GM18873 (cell line): ENCODE measurements at regions not wholly inside any gene's neighbourhood (a gene's known extent, or its start where the extent isn't known, plus 50 kb on each side); places are given as distances from the start of the nearest gene placed in this dataset.
"Not testable (repeated sequence)": the region's sequence is repeated elsewhere in the genome, so short reads cannot be mapped to it uniquely, and the experiment has no call there.

ENCODE experiments used
- ATAC-seq: cut with Tn5 transposase; IDR thresholded peaks from one replicate; pipeline ENCODE4 v1.9.1; 2021; ENCODE audit warnings: mild to moderate bottlenecking, moderate library complexity, moderate number of reproducible peaks; ENCODE audit not compliant: unreplicated experiment, low FRiP score

DNA sequence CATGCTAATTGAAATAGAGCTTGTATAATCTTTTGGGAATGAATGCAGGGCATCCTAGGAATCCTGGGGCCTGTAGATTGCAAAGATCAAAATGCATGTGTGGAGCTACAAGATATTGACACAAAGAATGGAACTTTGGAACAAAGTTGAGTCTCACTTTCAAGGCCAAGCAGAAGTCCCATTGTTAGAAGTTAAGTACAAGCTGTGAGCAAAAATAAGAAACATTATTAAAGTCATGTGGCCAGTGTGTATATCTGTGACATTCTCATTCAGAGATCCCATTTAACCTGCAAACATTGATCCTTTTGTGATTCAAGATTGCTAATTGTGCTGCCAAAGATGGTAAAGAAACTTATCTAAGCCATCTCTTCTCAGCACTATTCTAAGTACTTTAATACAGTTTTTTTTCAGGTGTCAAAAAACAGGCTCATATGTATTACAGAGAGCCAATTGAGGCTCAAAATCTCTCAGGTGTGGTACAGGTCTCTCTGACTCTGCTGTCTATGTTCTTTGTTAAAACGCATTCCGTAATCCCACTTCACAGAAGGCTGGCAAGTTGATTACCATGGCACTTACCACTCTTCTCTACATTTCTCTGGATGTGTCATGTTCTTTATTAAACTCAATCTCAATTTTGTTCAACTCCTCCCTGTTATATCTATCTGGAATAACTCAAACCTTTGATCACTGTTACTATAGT lies 704.4 kb upstream of the NEGR1 start:
- no peak for ATAC-seq

DNA sequence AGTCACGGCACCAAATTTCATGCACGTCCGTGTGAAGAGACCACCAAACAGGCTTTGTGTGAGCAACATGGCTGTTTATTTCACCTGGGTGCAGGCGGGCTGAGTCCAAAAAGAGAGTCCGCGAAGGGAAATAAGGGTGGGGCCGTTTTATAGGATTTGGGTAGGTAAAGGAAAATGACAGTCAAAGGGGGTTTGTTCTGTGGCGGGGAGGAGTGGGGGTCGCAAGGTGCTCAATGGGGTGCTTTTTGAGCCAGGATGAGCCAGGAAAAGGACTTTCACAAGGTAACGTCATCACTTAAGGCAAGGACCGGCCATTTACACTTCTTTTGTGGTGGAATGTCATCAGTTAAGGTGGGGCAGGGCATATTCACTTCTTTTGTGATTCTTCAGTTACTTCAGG lies 702.7 kb upstream of the NEGR1 start:
- ATAC-seq: not testable (repeated sequence)

DNA sequence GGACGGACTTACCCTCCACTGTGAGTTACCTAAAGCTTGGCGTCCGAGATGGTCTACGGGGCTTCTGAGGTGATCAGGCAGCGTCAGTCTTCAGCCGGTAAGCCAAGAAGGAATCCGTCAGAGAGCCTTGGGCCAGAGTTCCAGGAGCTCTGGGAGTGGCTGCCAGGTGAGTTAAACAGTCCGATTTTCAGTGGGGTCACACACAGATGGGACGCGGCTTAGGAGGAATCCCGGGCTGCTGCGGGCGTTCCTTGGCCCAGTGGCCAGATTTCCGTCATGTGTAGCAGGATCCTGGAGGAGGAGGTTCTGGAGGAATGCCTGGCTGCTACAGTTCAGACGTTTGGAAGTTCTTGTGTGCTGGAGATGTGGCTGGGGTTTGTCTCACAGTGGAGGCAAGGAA lies 700.7 kb upstream of the NEGR1 start:
- not testable (repeated sequence) for ATAC-seq

DNA sequence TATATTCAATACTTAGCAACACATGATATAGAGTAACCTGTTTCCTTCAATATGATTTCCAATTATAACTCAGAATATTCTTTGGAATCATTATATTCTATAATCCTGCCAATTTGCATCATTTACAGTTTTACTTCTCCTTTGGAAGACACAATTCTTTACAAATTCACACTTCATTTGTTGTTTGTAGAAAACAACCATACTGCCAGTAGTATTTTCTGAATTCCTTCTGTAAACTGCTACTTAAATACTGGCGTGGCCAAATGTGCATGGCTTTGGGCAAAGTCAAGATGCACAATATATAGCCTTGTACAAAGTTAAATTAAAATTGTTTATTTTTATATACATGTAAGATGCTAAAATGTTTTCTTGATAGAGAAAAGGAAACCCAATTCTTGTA lies 687.1 kb upstream of the NEGR1 start:
- ATAC-seq: no peak

DNA sequence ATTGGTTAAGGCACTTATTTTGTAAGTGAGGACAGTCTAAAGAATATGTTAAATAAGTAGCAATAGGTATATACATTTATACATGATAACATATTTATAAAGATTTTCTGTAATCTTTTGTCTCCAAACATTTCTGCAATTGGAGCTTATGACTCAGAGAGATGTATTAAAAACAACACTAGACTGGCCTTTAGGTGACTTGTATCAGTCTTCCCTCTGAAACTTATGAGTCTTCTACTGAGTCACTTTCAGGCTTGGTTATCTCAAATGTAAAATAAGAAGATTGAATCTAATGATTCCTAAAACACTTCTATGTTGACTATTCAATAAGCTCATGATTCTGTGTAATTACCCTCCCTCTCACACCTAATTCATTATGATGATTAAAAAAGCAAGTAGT lies 672.6 kb upstream of the NEGR1 start:
- no peak for ATAC-seq

DNA sequence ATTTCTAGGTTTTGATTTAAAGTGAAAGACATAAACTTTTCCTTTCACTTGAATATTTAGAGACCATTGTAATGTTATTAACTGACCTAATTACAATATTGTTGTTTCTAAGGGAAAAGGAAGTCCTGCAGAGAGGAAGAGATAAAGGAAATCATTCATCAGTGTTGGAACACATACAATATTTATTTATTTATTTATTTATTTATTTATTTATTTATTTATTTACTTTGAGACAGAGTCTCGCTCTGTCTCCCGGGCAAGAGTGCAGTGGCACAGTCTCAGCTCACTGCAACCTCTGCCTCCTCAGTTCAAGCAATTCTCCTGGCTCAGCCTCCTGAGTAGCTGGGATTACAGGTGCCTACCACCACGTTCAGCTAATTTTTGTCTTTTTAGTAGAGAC lies 668.6 kb upstream of the NEGR1 start:
- ATAC-seq: not testable (repeated sequence)

DNA sequence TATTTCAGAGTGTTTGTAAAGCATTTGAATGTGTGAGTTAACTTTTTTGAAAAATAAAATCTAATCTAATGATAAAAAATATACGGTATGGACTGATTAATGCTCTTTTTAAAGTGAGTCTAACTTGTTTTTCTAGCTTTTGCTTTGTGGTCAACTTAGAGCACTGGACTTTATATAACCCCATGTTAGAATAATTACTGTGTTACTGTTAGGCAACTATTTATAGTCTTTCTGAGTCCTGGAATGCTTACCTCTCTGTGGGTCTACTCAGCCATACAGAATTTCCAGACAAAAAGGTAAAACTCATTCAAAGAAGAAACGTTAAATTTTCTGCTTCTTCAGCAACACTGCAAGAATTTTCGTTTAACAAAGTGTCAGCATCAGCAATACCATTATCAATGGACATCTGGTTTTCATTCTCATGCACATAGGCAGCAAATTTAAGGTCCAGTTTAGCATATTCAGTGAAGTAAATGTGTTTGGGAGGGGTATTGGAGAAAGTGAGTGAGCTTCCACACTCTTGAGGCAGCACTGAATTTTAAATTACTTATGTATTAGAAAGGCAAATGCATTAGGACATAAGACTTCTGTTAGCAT lies 664.7 kb upstream of the NEGR1 start:
- ATAC-seq: no peak

DNA sequence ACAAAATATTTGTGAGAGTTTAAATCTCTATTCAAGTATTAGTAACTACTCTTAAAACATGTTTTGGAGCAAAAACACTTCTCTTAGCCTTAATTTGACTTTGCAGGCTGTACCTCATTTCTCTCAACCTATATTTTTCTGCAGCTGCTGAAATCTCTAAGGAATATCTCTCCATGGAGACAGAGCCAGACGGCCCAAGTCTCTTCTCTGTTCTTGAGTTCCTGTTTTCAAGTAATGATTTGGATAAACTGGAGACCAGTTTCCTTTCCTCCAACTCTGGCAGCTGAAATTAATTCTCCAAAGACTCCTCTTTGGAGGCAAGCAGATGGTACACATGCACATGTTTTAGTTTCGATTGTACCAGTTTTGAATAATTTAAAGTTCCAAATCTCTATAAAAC lies 659.7 kb upstream of the NEGR1 start:
- no peak for ATAC-seq

DNA sequence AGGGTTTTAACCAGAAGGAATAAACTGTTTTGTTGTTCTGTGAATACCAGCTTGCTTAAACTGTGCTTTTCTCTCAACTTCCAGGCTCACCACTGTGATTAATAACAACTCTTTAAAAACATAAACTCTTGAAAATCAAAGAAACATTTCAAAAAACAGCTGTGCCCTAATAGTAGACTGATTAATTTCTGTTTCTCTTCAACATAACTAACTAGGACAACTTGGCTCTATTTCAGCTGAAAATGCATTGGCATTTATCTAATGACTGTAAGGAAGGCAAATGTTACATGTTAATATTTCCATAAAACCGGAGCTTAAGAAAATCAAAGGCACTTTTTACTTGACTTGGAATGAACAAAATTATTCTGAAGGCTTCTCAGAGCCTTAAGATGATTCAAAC lies 656.1 kb upstream of the NEGR1 start:
- no peak for ATAC-seq

DNA sequence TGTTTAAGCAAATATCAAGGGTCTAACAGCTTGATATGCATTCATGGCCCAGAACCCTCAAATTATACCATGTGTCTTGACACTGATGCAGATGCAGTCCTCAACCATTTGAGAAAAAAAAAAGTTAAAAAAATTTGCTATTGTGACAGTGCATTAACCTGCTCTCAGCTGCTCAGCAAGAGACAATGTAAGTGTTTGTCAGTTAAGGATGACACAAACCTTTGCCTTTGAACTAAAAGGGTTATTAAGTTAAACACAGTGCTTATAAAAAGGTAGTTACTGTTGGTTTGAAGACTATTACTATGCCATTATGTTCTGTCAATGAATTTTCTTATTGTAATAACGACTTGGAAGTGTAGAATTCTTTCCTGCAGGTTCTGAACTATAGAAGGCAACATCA lies 655.6 kb upstream of the NEGR1 start:
- no peak for ATAC-seq

DNA sequence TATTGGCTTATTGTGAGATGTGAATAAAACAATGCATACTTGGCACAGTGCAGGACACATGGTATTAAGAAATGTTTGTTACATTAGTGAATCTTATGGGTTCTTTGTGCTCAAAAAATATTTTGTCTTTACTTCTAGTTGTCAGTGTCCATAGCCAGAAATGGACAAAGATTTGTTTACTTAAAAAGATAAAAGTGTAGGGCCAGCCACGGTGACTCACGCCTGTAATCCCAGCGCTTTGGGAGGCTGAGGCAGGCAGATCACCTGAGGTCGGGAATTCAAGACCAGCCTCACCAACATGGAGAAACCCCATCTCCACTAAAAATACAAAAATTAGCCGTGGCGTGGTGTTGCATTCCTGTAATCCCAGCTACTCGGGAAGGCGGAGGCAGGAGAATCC lies 654.6 kb upstream of the NEGR1 start:
- ATAC-seq: no peak

DNA sequence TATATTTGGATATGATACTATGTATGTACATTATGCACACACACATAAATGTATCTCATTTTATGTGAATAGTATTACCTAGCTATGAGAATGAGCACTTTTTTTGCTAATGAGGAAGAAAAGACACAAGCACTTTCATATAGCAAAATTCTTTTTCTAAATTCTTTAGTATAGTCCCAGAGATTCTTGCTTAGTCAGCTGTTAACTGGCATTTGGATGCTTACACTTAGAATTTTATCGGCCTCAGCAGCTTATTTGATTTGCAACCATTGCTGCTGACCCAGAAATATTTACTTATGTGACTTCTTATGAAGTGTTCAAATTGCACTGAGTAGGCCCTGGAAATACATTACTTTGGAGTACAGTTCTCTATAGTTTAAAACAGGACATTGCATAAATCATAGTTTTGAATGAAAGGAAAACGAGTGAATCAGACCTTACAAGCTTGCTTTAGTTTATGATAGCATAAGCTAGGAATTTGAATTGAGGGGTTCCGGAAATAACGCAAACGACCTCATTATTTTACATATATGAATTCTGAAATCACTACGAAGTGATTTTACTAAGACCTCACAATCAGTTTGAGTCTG lies 653.9 kb upstream of the NEGR1 start:
- no peak for ATAC-seq

DNA sequence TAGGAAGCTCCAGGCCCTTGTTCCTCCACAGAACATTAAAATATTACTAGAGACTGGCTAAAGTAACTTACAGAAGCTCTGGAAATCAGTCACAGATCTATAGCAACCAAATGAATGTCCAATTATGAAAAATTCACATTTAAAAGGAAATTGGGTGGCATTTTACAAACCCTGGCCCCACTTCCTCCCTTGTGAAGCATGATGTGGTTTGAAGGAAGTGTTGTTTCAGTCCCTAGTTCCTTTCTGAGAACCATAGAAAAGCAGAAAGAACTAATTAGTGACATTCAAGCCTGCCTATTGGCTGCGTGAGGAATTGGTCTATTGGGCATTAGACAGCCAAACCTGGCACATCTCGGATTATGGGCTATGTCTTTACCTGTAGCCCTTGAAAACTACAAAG lies 649.7 kb upstream of the NEGR1 start:
- no peak for ATAC-seq

DNA sequence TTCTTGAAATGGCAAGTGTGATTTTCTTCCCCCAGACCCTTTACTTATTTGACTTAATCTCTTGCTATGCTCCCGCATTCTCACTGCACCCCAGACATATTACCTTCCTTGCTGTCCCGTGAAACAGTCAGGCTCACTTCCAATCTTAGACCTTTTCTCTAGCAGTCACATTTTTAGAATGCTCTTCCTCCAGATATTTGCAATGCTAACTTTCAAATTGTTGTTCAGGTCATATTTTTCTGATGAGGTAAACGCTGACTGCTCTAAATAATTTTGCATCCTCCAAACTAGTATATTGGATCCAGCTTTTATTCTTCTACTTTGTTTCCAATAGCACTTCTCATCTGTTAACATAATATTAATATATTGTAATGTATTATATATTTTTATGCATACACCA lies 648.2 kb upstream of the NEGR1 start:
- no peak for ATAC-seq

DNA sequence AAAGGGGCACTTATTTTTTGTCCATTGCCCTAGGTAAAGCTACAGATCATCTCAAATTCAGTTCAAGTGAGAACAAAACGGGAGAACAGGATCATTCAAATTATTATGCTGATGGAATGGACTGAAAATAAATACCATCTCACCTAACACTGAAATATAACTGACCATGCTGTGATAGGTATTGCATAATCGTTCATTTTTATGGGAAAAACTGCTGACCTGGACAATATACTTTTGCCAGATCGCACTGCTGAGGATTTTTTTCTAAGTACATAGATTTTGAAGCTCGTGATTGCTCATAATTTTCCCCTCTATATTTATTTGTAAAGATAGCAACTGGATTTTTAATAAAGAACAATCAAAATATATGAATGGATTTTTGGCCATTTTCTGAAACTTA lies 636.6 kb upstream of the NEGR1 start:
- no peak for ATAC-seq

DNA sequence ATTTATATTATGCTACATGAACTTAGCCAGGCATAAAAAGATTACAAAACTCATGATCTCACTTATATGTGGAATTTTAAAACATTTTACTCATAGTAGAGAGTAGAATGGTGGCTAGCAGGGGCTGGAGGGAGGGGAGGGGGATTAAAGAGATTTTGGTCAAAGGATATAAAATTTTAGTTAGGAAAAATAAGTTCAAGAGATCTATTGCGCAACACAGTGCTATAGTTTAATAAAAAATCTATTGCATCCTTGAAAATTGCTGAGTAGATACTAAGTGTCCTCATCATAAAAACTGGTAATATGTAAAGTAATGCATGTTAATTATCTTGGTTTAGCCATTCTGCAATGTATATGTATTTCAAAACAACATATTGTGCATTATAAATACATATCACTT lies 635.6 kb upstream of the NEGR1 start:
- no peak for ATAC-seq

DNA sequence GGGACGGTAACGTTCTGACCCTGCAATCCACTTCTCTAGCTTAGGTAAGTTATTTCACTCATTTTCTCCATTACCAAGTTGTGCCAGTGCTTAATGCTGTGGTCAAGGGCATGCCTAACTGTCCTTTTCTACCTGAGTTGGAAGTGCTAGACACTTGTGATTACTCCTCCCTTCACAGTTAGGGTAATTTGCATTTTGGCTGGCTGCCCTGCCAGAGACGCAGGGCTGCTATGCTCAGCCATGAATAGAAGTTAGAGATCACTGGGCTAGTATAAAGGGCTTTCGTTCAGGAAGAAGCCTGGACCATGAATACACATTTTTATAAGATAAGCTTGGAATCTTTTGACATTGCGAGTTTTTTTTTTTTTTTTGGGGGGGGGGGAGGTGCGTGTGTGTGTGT lies 633.2 kb upstream of the NEGR1 start:
- no peak for ATAC-seq

DNA sequence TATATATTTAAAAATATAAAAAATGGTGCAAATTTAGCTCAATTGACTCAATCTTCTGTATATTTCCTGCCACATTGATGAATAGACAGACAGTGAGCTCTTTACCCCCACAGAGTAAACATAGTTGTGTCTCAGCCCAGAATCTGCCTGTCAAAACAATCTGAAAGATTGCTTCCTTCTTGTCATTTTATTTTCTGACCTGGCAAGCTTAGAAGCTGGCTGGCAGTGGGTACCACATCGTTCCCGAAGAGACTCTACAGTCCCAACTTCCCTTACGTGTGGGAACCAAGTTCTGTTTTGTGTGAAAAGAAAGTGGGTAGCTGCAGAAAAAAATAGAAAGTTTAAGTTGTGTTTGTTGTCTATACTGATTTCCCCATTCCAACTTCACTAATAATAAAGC lies 629.3 kb upstream of the NEGR1 start:
- ATAC-seq: no peak

DNA sequence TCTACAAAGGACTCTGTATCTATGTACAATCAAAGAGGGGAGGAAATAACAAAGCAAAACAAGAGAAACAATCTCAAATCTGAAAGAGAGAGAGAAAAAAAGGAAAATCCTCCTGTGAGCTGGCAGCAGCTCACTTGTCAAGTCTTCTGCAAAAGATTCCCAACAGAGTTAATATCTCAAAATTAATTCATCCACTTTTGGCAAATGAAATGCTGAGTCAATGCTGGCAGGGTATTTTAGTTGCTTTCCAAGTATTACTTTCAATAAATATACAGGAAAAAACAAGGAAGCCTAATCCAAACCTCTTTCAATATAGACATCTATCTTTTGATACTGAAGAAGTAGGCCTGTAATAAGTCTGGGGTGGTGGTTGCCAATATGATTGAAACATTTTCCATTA lies 613.9 kb upstream of the NEGR1 start:
- no peak for ATAC-seq

DNA sequence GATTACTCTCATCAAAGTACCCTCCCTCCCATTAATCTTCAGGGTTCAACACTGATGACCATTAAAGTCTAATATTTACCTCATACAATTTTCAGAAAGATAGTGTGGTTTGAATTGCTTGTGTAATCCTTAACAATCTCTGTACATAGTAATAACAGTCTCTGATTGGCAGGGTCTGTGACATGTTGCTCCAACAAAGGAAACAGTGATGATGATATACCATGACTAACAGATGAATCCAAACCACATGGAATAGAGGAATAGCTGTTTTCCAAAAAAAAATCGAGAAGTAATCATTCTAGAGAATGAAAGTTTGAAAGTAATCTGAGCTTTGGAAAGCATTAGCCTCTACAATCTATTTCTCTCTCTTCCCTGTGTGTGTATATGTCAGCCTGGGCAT lies 610.1 kb upstream of the NEGR1 start:
- no peak for ATAC-seq

DNA sequence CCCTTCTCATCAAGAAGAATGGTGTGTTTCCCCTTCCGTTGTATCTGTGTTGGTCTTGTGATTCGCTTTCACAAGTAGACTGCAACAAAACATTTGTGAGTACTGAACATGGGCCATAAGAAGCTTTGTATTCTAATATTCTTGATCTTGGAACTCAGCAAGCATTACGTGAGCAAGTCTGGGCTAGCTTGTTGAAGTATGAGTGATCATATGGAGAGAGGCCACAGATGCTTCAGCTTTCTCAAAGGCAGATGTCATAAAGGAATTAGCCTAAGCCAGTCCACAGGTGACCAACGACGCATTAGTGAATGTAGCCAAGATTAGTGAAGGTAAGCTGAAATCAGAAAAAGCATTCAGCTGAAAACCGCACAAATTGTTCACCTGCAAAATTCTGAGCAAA lies 609.6 kb upstream of the NEGR1 start:
- ATAC-seq: no peak

DNA sequence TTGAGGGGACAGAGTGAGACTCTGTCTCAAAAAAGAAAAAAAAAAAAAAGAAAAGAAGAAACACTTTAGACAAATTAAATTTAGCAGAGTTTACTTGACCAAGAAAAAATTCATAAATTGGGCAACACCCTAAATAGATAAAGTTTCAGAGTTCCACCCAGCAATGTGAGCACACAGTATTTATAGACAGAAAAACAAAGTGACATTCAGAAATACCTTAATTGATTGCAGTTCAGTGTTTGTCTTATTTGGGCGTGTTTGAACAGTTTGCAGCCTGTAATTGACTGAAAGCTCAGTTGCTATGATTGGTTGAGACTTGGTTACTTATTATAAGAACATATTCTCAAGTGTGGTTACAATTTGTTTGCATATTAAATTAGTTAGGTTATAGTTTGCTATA lies 603.5 kb upstream of the NEGR1 start:
- no peak for ATAC-seq
